HG03280 (cell line): ENCODE measurements at regions not wholly inside any gene's neighbourhood (a gene's known extent, or its start where the extent isn't known, plus 50 kb on each side); places are given as distances from the start of the nearest gene placed in this dataset.
"Not testable (repeated sequence)": the region's sequence is repeated elsewhere in the genome, so short reads cannot be mapped to it uniquely, and the experiment has no call there.

Experiments used
- ATAC-seq: cut with Tn5 transposase; IDR thresholded peaks from one replicate; pipeline ENCODE4 v1.9.1; 2021; ENCODE audit warnings: mild to moderate bottlenecking, moderate library complexity; ENCODE audit not compliant: unreplicated experiment

GRCh38 chr6:159642995-159643394 lies 50.0 kb downstream of the SOD2 start:
- no peak for ATAC-seq

GRCh38 chr6:159642481-159642880 lies 50.6 kb downstream of the SOD2 start:
- no peak for ATAC-seq

- ATAC-seq = no peak
Observed at GRCh38 chr6:159640722-159641482, 52.1 kb downstream of the SOD2 start.

- ATAC-seq = no peak
Observed at GRCh38 chr6:159640322-159640721, 52.7 kb downstream of the SOD2 start.

GRCh38 chr6:159639721-159640120 lies 53.3 kb downstream of the SOD2 start:
- ATAC-seq = no peak

- no peak for ATAC-seq
Observed at GRCh38 chr6:159633196-159633595, 59.8 kb downstream of the SOD2 start.

- no peak for ATAC-seq
Observed at GRCh38 chr6:159631886-159632285, 61.2 kb downstream of the SOD2 start.

GRCh38 chr6:159627939-159628338 lies 65.1 kb downstream of the SOD2 start:
- ATAC-seq = no peak

- ATAC-seq = not testable (repeated sequence)
Observed at GRCh38 chr6:159626506-159626905, 66.5 kb downstream of the SOD2 start.

- ATAC-seq = no peak
Observed at GRCh38 chr6:159623156-159623555, 69.9 kb downstream of the SOD2 start.

GRCh38 chr6:159620947-159621346 lies 72.1 kb downstream of the SOD2 start:
- ATAC-seq = no peak

GRCh38 chr6:159617444-159617843 lies 75.6 kb downstream of the SOD2 start:
- no peak for ATAC-seq

GRCh38 chr6:159616456-159616855 lies 76.6 kb downstream of the SOD2 start:
- ATAC-seq = no peak

GRCh38 chr6:159615918-159616317 lies 77.1 kb downstream of the SOD2 start:
- no peak for ATAC-seq

GRCh38 chr6:159610881-159611280 lies 82.2 kb downstream of the SOD2 start:
- ATAC-seq = no peak

- no peak for ATAC-seq
Observed at GRCh38 chr6:159609652-159610178, 83.3 kb downstream of the SOD2 start.

GRCh38 chr6:159608961-159609651 lies 83.9 kb downstream of the SOD2 start:
- no peak for ATAC-seq

- no peak for ATAC-seq
Observed at GRCh38 chr6:159606786-159607185, 86.3 kb downstream of the SOD2 start.

GRCh38 chr6:159604443-159604956 lies 88.5 kb downstream of the SOD2 start:
- ATAC-seq = no peak

GRCh38 chr6:159602431-159603041 lies 90.5 kb downstream of the SOD2 start:
- no peak for ATAC-seq

- no peak for ATAC-seq
Observed at GRCh38 chr6:159601211-159601610, 91.8 kb downstream of the SOD2 start.

GRCh38 chr6:159595173-159595572 lies 97.9 kb downstream of the SOD2 start:
- ATAC-seq = no peak
